Dermis microvascular lymphatic vessel endothelial cell (primary cell): ENCODE measurements at regions not wholly inside any gene's neighbourhood (a gene's known extent, or its start where the extent isn't known, plus 50 kb on each side); places are given as distances from the start of the nearest gene placed in this dataset.

Experiments
- DNase-seq, 2 donors: peaks; one replicate each; pipeline versions ENCODE4 v3.0.0 to v3.0.0-alpha.2; 2010; ENCODE audit warnings: low read depth in 2 of 2

- DNase-seq = no peak
These were observed 141.0 kb downstream of the GADD45G start for GRCh38 chr9:89745601-89746376.

GRCh38 chr9:89746385-89747116 lies 141.7 kb downstream of the GADD45G start:
- DNase-seq = no peak

GRCh38 chr9:89747596-89747995 lies 142.8 kb downstream of the GADD45G start:
- no peak for DNase-seq

- DNase-seq = no peak
These were observed 143.3 kb downstream of the GADD45G start for GRCh38 chr9:89748021-89748670.

GRCh38 chr9:89748831-89749499 lies 144.2 kb downstream of the GADD45G start:
- DNase-seq = no peak

- DNase-seq = no peak
These were observed 144.8 kb downstream of the GADD45G start for GRCh38 chr9:89749500-89750116.

- DNase-seq = no peak
These were observed 145.4 kb downstream of the GADD45G start for GRCh38 chr9:89750117-89750791.

- no peak for DNase-seq
These were observed 146.4 kb downstream of the GADD45G start for GRCh38 chr9:89751079-89751825.

GRCh38 chr9:89752154-89752553 lies 147.3 kb downstream of the GADD45G start:
- DNase-seq = no peak

- no peak for DNase-seq
These were observed 148.8 kb downstream of the GADD45G start for GRCh38 chr9:89753472-89754055.

- no peak for DNase-seq
These were observed 149.4 kb downstream of the GADD45G start for GRCh38 chr9:89754193-89754592.

GRCh38 chr9:89755821-89756220 lies 151.0 kb downstream of the GADD45G start:
- DNase-seq = no peak

GRCh38 chr9:89756891-89757537 lies 152.2 kb downstream of the GADD45G start:
- DNase-seq = no peak

GRCh38 chr9:89757776-89758528 lies 153.1 kb downstream of the GADD45G start:
- no peak for DNase-seq

- no peak for DNase-seq
These were observed 154.8 kb downstream of the GADD45G start for GRCh38 chr9:89759572-89759971.

GRCh38 chr9:89760123-89760522 lies 155.3 kb downstream of the GADD45G start:
- DNase-seq = no peak

- DNase-seq = no peak
These were observed 159.4 kb downstream of the GADD45G start for GRCh38 chr9:89764217-89764616.

GRCh38 chr9:89765211-89765946 lies 160.6 kb downstream of the GADD45G start:
- DNase-seq = no peak
